HEK293 (cell line): ENCODE measurements at regions not wholly inside any gene's neighbourhood (a gene's known extent, or its start where the extent isn't known, plus 50 kb on each side); places are given as distances from the start of the nearest gene placed in this dataset.

Source experiments
- CTCF ChIA-PET: fragments of 350-600 bp; formaldehyde crosslinking; extraction: SDS; loops from one replicate; lab custom pipeline; 2021; ENCODE audit warnings: antibody characterized with exemption; lab: Yijun Ruan, JAX
- POLR2A ChIA-PET: fragments of 300-600 bp; formaldehyde crosslinking; extraction: SDS; loops from one replicate; lab custom pipeline; 2020; ENCODE audit warnings: antibody characterized with exemption, inconsistent platforms; lab: Yijun Ruan, JAX
- H3K27ac ChIP-seq: fragments of 200-500 bp; sonication (Bioruptor generic); 2 replicates; pipeline ENCODE4 v1.5.1; 2014; ENCODE audit warnings: low read depth, low read length, control low read depth, inconsistent platforms; ENCODE audit errors: extremely low read depth
- H3K36me3 ChIP-seq, 2 experiments: fragments of 200-500 bp in 1 of 2; sonication (Bioruptor generic) in 1 of 2; 1 replicate in 1 of 2; 2 replicates in 1 of 2; pipeline ENCODE4 v1.5.1; 2014 to 2017; ENCODE audit warnings: inconsistent platforms in 2 of 2, low read length in 2 of 2; ENCODE audit not compliant: control insufficient read depth in 2 of 2, insufficient read depth in 1 of 2
- H3K4me1 ChIP-seq: fragments of 200-500 bp; sonication (Bioruptor generic); 2 replicates; pipeline ENCODE4 v1.5.1; 2014; ENCODE audit warnings: mild to moderate bottlenecking, low read length, inconsistent platforms; ENCODE audit not compliant: control insufficient read depth, insufficient read depth
- H3K4me3 ChIP-seq: 2 replicates; pipeline ENCODE4 v1.5.1; 2011; ENCODE audit warnings: low read depth, mild to moderate bottlenecking, control low read depth, low read length, moderate library complexity
- H3K9me3 ChIP-seq: fragments of 200-500 bp; sonication (Bioruptor generic); 2 replicates; pipeline ENCODE4 v1.5.1; 2014; ENCODE audit warnings: low read depth, low read length, inconsistent platforms; ENCODE audit not compliant: control insufficient read depth, insufficient read depth
- GLI4 ChIP-seq: fragments of 450-650 bp; formaldehyde crosslinking; IDR thresholded peaks from 2 replicates; pipeline ENCODE4 v1.5.1; 2016; ENCODE audit warnings: missing biosample characterization, missing genetic modification characterization
- INSM2 ChIP-seq: fragments of 450-650 bp; formaldehyde crosslinking; IDR thresholded peaks from 2 replicates; pipeline ENCODE4 v1.5.1; 2016; ENCODE audit warnings: missing biosample characterization, missing genetic modification characterization
- MYNN ChIP-seq: fragments of 450-650 bp; formaldehyde crosslinking; IDR thresholded peaks from 2 replicates; pipeline ENCODE4 v1.5.1; 2016; ENCODE audit warnings: missing biosample characterization, missing genetic modification characterization, borderline replicate concordance
- PRDM4 ChIP-seq: fragments of 450-650 bp; formaldehyde crosslinking; IDR thresholded peaks from 2 replicates; pipeline ENCODE4 v1.5.1; 2017; ENCODE audit warnings: missing biosample characterization, missing genetic modification characterization
- SP2 ChIP-seq: fragments of 450-650 bp; formaldehyde crosslinking; IDR thresholded peaks from 2 replicates; pipeline ENCODE4 v1.5.1; 2016; ENCODE audit warnings: missing biosample characterization, missing genetic modification characterization
- ZFP3 ChIP-seq: fragments of 450-650 bp; formaldehyde crosslinking; IDR thresholded peaks from 2 replicates; pipeline ENCODE4 v1.5.1; 2016; ENCODE audit warnings: low read depth, missing biosample characterization, missing genetic modification characterization
- ZFP69B ChIP-seq: fragments of 450-650 bp; formaldehyde crosslinking; IDR thresholded peaks from 2 replicates; pipeline ENCODE4 v1.5.1; 2016; ENCODE audit warnings: missing biosample characterization, missing genetic modification characterization
- ZNF133 ChIP-seq: fragments of 450-650 bp; formaldehyde crosslinking; IDR thresholded peaks from 2 replicates; pipeline ENCODE4 v1.5.1; 2016; ENCODE audit warnings: missing biosample characterization, missing genetic modification characterization
- ZNF157 ChIP-seq: fragments of 450-650 bp; formaldehyde crosslinking; IDR thresholded peaks from 2 replicates; pipeline ENCODE4 v1.5.1; 2016; ENCODE audit warnings: missing biosample characterization, missing genetic modification characterization
- ZNF169 ChIP-seq: fragments of 450-650 bp; formaldehyde crosslinking; IDR thresholded peaks from 2 replicates; pipeline ENCODE4 v1.5.1; 2016; ENCODE audit warnings: missing biosample characterization, missing genetic modification characterization
- ZNF214 ChIP-seq: fragments of 450-650 bp; formaldehyde crosslinking; IDR thresholded peaks from 2 replicates; pipeline ENCODE4 v1.5.1; 2017; ENCODE audit warnings: missing biosample characterization, mild to moderate bottlenecking, missing genetic modification characterization, borderline replicate concordance
- ZNF280C ChIP-seq: fragments of 450-650 bp; formaldehyde crosslinking; IDR thresholded peaks from 2 replicates; pipeline ENCODE4 v1.5.1; 2016; ENCODE audit warnings: missing biosample characterization, missing genetic modification characterization
- ZNF37A ChIP-seq: fragments of 450-650 bp; IDR thresholded peaks from 2 replicates; pipeline ENCODE4 v1.5.1; 2018; ENCODE audit warnings: missing biosample characterization, missing genetic modification characterization
- ZNF404 ChIP-seq: fragments of 450-650 bp; formaldehyde crosslinking; IDR thresholded peaks from 2 replicates; pipeline ENCODE4 v1.5.1; 2017; ENCODE audit warnings: missing biosample characterization, missing genetic modification characterization
- ZNF423 ChIP-seq: fragments of 450-650 bp; formaldehyde crosslinking; IDR thresholded peaks from 2 replicates; pipeline ENCODE4 v1.5.1; 2016; ENCODE audit warnings: missing biosample characterization, missing genetic modification characterization
- ZNF645 ChIP-seq: fragments of 450-650 bp; formaldehyde crosslinking; IDR thresholded peaks from 2 replicates; pipeline ENCODE4; 2016; ENCODE audit warnings: missing biosample characterization, missing genetic modification characterization
- ZNF692 ChIP-seq: fragments of 450-650 bp; formaldehyde crosslinking; IDR thresholded peaks from 2 replicates; pipeline ENCODE4 v1.5.1; 2016; ENCODE audit warnings: missing biosample characterization, missing genetic modification characterization
- ZSCAN18 ChIP-seq: fragments of 450-650 bp; formaldehyde crosslinking; IDR thresholded peaks from 2 replicates; pipeline ENCODE4 v1.5.1; 2016; ENCODE audit warnings: missing biosample characterization, missing genetic modification characterization
- ZSCAN30 ChIP-seq: fragments of 450-650 bp; IDR thresholded peaks from 2 replicates; pipeline ENCODE4 v1.5.1; 2018; ENCODE audit warnings: missing biosample characterization, mild to moderate bottlenecking, missing genetic modification characterization, moderate library complexity
- ZSCAN4 ChIP-seq: fragments of 450-650 bp; formaldehyde crosslinking; IDR thresholded peaks from 2 replicates; pipeline ENCODE4 v1.5.1; 2017; ENCODE audit warnings: missing biosample characterization, missing genetic modification characterization

- Histone ChIP-seq H3K36me3 (no peaks in the 10 kb centered on the region), H3K4me3 (no peak overlapping the region), H3K4me1 (no peaks in the 10 kb centered on the region), H3K27ac (no peak overlapping the region), H3K9me3 (no peaks in the 10 kb centered on the region)
- ChIA-PET POLR2A (no interaction called here), CTCF (no interaction called here)
- TF ChIP-seq ZFP3 (tag by site-specific recombination) = no peak
- no peak for TF ChIP-seq ZNF404 (tag by site-specific recombination)
- no peak for TF ChIP-seq ZSCAN30 (tag by site-specific recombination)
- no peak for TF ChIP-seq GLI4
- no peak for TF ChIP-seq ZFP69B (tag by site-specific recombination)
- no peak for TF ChIP-seq MYNN (tag by site-specific recombination)
- TF ChIP-seq ZSCAN4 = no peak
- no peak for TF ChIP-seq ZNF37A (tag by site-specific recombination)
- no peak for TF ChIP-seq ZNF280C
- TF ChIP-seq ZSCAN18 = no peak
- TF ChIP-seq ZNF214 (tag by site-specific recombination) = no peak
- TF ChIP-seq ZNF423 (tag by site-specific recombination) = no peak
- TF ChIP-seq PRDM4 (tag by site-specific recombination) = no peak
- TF ChIP-seq ZNF157 (tag by site-specific recombination) = no peak
- no peak for TF ChIP-seq ZNF645
- no peak for TF ChIP-seq ZNF169 (tag by site-specific recombination)
- no peak for TF ChIP-seq ZNF692 (tag by site-specific recombination)
- no peak for TF ChIP-seq SP2 (tag by site-specific recombination)
- no peak for TF ChIP-seq ZNF133 (tag by site-specific recombination)
- TF ChIP-seq INSM2 (tag by site-specific recombination) = no peak
Measured at GRCh38 chr13:74682746-74683145, 548.5 kb upstream of the KLF12 start.
